HepG2 (cell line): ENCODE measurements at regions not wholly inside any gene's neighbourhood (a gene's known extent, or its start where the extent isn't known, plus 50 kb on each side); places are given as distances from the start of the nearest gene placed in this dataset.

ENCODE experiments used
- ATAC-seq: fragments of 200-7000 bp; cut with Tn5 transposase; 3 replicates; pipeline ENCODE4 v1.9.1; 2020; ENCODE audit warnings: mild to moderate bottlenecking, moderate library complexity
- BruUV-seq: library from RNA; stranded (reverse); fragments of 400-500 nt; replicated peaks from 2 replicates; lab custom pipeline; 2021; lab: Mats Ljungman, UMichigan
- CTCF ChIA-PET: fragments of 300-600 bp; formaldehyde crosslinking; extraction: SDS; loops from one replicate; lab custom pipeline; 2021; ENCODE audit warnings: low total read pairs, inconsistent platforms, low intra/inter-chr PET ratio; lab: Yijun Ruan, JAX
- POLR2A ChIA-PET: fragments of 350-600 bp; sonication (Branson Sonifier 250); formaldehyde crosslinking; loops from one replicate; lab custom pipeline; 2020; ENCODE audit warnings: antibody characterized with exemption, inconsistent platforms; lab: Yijun Ruan, JAX
- DNase-seq: peaks from one replicate; pipeline ENCODE4 v3.0.0-alpha.2; 2015; ENCODE audit warnings: low spot score
- FAIRE-seq: peaks from 3 replicates; lab custom pipeline; 2011; peaks lifted over from hg19 to GRCh38; lab: Jason Lieb, UNC
- H2AFZ ChIP-seq: one replicate; pipeline ENCODE4 v1.6.1; 2011; ENCODE audit warnings: low read length, inconsistent platforms
- H3K27ac ChIP-seq: fragments of 300-600 bp; 3 replicates; pipeline ENCODE4 v1.8.0; 2011; ENCODE audit warnings: mixed run types, mild to moderate bottlenecking, mixed read lengths, low read length, inconsistent platforms; ENCODE audit not compliant: insufficient read depth; ENCODE audit errors: extremely low read length
- H3K27me3 ChIP-seq, 2 experiments: fragments of 200-600 bp in 1 of 2; 2 replicates in 1 of 2; 3 replicates in 1 of 2; pipeline versions ENCODE4 v1.6.0 to v1.8.0; 2011; ENCODE audit warnings: low read length in 2 of 2, mild to moderate bottlenecking in 2 of 2, moderate library complexity in 2 of 2, inconsistent platforms in 1 of 2; ENCODE audit not compliant: insufficient read depth in 2 of 2, control insufficient read depth in 1 of 2
- H3K36me3 ChIP-seq, 2 experiments: fragments of 200-600 bp in 1 of 2; replicated peaks in 1 of 2; 2 replicates in 1 of 2; 3 replicates in 1 of 2; pipeline versions ENCODE4 v1.5.1 to v1.8.0; 2011; ENCODE audit warnings: low read length in 2 of 2, inconsistent platforms in 1 of 2; ENCODE audit not compliant: insufficient read depth in 2 of 2, control insufficient read depth in 1 of 2
- H3K4me1 ChIP-seq: 2 replicates; pipeline ENCODE4 v1.5.1; 2012; ENCODE audit warnings: low read length, inconsistent platforms; ENCODE audit not compliant: insufficient read depth
- H3K4me2 ChIP-seq: 2 replicates; pipeline ENCODE4 v1.6.0; 2011; ENCODE audit warnings: low read depth, low read length, inconsistent platforms
- H3K4me3 ChIP-seq, 3 experiments: fragments of 200-600 bp in 1 of 3; sonication (generic), shearing (Covaris generic) in 1 of 3; replicated peaks in 1 of 3; 2 replicates each; pipeline ENCODE4 v1.5.1; 2011 to 2016; ENCODE audit warnings: low read length in 3 of 3, inconsistent platforms in 2 of 3, low read depth in 2 of 3, mild to moderate bottlenecking in 2 of 3, control low read depth in 1 of 3, mixed read lengths in 1 of 3; ENCODE audit not compliant: insufficient read depth in 1 of 3
- H3K79me2 ChIP-seq: one replicate; pipeline ENCODE4 v1.6.1; 2011; ENCODE audit warnings: low read length, inconsistent platforms; ENCODE audit not compliant: insufficient read depth
- H3K9ac ChIP-seq: 2 replicates; pipeline ENCODE4 v1.6.0; 2011; ENCODE audit warnings: mild to moderate bottlenecking, low read depth, low read length, inconsistent platforms; ENCODE audit not compliant: insufficient read depth
- H3K9me3 ChIP-seq: 2 replicates; pipeline ENCODE4 v1.5.1; 2012; ENCODE audit warnings: mild to moderate bottlenecking, low read length
- H4K20me1 ChIP-seq: 2 replicates; pipeline ENCODE4 v1.6.0; 2011; ENCODE audit warnings: inconsistent platforms, mild to moderate bottlenecking, low read length, moderate library complexity; ENCODE audit not compliant: insufficient read depth
- BRF2 ChIP-seq: sonication (generic); formaldehyde crosslinking; IDR thresholded peaks from 2 replicates; pipeline ENCODE4 v1.8.1; 2022; ENCODE audit warnings: mild to moderate bottlenecking, missing genetic modification reagents
- CEBPG ChIP-seq: IDR thresholded peaks from 2 replicates; pipeline ENCODE4 v1.6.1; 2016
- GATAD1 ChIP-seq: IDR thresholded peaks from 2 replicates; pipeline ENCODE4 v1.6.1; 2016; ENCODE audit warnings: missing genetic modification reagents, missing compliant biosample characterization
- KLF9 ChIP-seq: IDR thresholded peaks from 2 replicates; pipeline ENCODE4 v1.6.1; 2016; ENCODE audit warnings: low read depth
- NPAS2 ChIP-seq: sonication (generic); formaldehyde crosslinking; IDR thresholded peaks from 2 replicates; pipeline ENCODE4 v1.8.0; 2022; ENCODE audit warnings: mild to moderate bottlenecking, missing genetic modification reagents, borderline replicate concordance
- RBM39 ChIP-seq: fragments of 200-400 bp; formaldehyde crosslinking; IDR thresholded peaks from one replicate; pipeline ENCODE4 v1.6.1; 2018; ENCODE audit warnings: antibody characterized with exemption, mild to moderate bottlenecking, low read depth, low read length; ENCODE audit not compliant: poor library complexity, severe bottlenecking
- SIX4 ChIP-seq: sonication (generic); formaldehyde crosslinking; IDR thresholded peaks from 2 replicates; pipeline ENCODE4 v1.4.0; 2020; ENCODE audit warnings: missing genetic modification reagents
- TOE1 ChIP-seq: sonication (generic); formaldehyde crosslinking; IDR thresholded peaks from 2 replicates; pipeline ENCODE4 v1.4.0; 2020; ENCODE audit warnings: mild to moderate bottlenecking, missing genetic modification reagents
- ZNF329 ChIP-seq: sonication (generic); formaldehyde crosslinking; IDR thresholded peaks from 2 replicates; pipeline ENCODE4 v1.9.0; 2021; ENCODE audit warnings: low read depth, mild to moderate bottlenecking, missing genetic modification reagents
- WGBS: methylation state at CpG from one replicate; pipeline ENCODE4 v1.1.6; 2017; ENCODE audit warnings: low lambda C conversion rate; 5-methylcytosine and 5-hydroxymethylcytosine counted together
- in situ Hi-C: cut with HindIII; loops from 2 replicates; pipeline ENCODE4 v1.10.0; 2017; ENCODE audit warnings: low pct_unique_long_range_greater_than_20kb; ENCODE audit not compliant: extremely low pct_ligation_motif_present
- intact Hi-C: fragments of 100-400 bp; cut with micrococcal nuclease; formaldehyde crosslinking; loops from one replicate; pipeline ENCODE4 v1.10.0; 2022; ENCODE audit not compliant: unreplicated experiment

GRCh38 chr3:159209459-159209858 is 407.6 kb downstream of the MFSD1 start:
- Histone ChIP-seq H3K4me3 (no peak overlapping the region), H4K20me1 (no peaks in the 10 kb centered on the region), H3K4me2 (no peak overlapping the region), H3K27me3 (0 out of 5 replicates have a peak, but pooled peaks cover 0 to 1% of the 10 kb centered on the region in 2 experiments), H3K9me3 (no peaks in the 10 kb centered on the region), H3K36me3 (no peaks in the 10 kb centered on the region), H3K79me2 (no peaks in the 10 kb centered on the region), H3K9ac (no peak overlapping the region), H2AFZ (no peak overlapping the region), H3K4me1 (no peaks in the 10 kb centered on the region), H3K27ac (no peak overlapping the region)
- no peak for FAIRE-seq
- intact Hi-C loops (no loop called here), in situ Hi-C loops (no loop called here)
- ChIA-PET CTCF (no interaction called here), POLR2A (no interaction called here)
- DNase-seq, result no peak
- no peak for ATAC-seq
- TF ChIP-seq TOE1 (no peak), SIX4 (CRISPR knock-in tag) (no peak)
- BruUV-seq, result no TSS peak
- WGBS, result 0% methylated on average over 4 of the region's 4 CpGs

GRCh38 chr3:159210336-159210735 is 408.5 kb downstream of the MFSD1 start:
- POLR2A ChIA-PET, result no interaction called here
- H3K27ac ChIP-seq, result no peak overlapping the region
- in situ Hi-C loops (no loop called here), intact Hi-C loops (no loop called here)
- TF ChIP-seq KLF9, result no peak
- no peak for TF ChIP-seq RBM39
- TF ChIP-seq BRF2 (CRISPR knock-in tag), result no peak
- TF ChIP-seq NPAS2 (CRISPR knock-in tag), result no peak
- no peak for TF ChIP-seq CEBPG (CRISPR knock-in tag)
- TF ChIP-seq ZNF329 (CRISPR knock-in tag), result no peak
- TF ChIP-seq GATAD1 (CRISPR knock-in tag), result no peak
- no peaks in the 10 kb centered on the region for H3K9me3 ChIP-seq
- 10% methylated on average over 1 of the region's 1 CpG for WGBS
- H3K4me2 ChIP-seq, result no peak overlapping the region
- H3K27me3 ChIP-seq, result 0 out of 5 replicates have a peak, but pooled peaks cover 0 to 1% of the 10 kb centered on the region in 2 experiments
- CTCF ChIA-PET, result no interaction called here
- no TSS peak for BruUV-seq
- no peaks in the 10 kb centered on the region for H3K79me2 ChIP-seq
- no peak for ATAC-seq
- H4K20me1 ChIP-seq, result no peaks in the 10 kb centered on the region
- H3K9ac ChIP-seq, result no peak overlapping the region
- no peak for DNase-seq
- FAIRE-seq, result no peak
- H3K4me1 ChIP-seq, result no peaks in the 10 kb centered on the region
- H3K4me3 ChIP-seq, result no peak overlapping the region
- H3K36me3 ChIP-seq, result no peaks in the 10 kb centered on the region
- no peak overlapping the region for H2AFZ ChIP-seq
